ENCODE measurements at regions not wholly inside any gene's neighbourhood (a gene's known extent, or its start where the extent isn't known, plus 50 kb on each side); places are given as distances from the start of the nearest gene placed in this dataset.
"Not testable (repeated sequence)": the region's sequence is repeated elsewhere in the genome, so short reads cannot be mapped to it uniquely, and the experiment has no call there.

DNA sequence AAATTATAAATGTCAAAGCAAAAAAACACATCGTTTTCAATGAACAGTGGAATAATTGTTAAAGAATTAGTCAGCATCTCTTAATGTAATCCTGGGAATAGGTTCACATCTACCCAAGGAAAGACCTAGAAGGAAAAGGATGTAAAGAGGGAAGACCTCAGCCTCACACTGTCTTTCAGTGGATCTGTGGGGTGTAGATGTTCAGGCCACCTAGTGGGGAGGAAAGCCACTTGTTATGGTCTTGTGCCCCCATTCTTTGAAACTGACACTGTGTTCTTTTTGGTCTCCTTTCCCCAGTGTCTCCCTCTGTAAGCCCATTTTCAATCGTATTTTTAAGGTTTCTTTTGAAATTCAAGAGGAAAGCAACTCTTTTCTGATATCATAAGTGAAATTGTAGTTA is 68.1 kb upstream of the ARL17B start:
- TF ChIP-seq, protein P1, sequence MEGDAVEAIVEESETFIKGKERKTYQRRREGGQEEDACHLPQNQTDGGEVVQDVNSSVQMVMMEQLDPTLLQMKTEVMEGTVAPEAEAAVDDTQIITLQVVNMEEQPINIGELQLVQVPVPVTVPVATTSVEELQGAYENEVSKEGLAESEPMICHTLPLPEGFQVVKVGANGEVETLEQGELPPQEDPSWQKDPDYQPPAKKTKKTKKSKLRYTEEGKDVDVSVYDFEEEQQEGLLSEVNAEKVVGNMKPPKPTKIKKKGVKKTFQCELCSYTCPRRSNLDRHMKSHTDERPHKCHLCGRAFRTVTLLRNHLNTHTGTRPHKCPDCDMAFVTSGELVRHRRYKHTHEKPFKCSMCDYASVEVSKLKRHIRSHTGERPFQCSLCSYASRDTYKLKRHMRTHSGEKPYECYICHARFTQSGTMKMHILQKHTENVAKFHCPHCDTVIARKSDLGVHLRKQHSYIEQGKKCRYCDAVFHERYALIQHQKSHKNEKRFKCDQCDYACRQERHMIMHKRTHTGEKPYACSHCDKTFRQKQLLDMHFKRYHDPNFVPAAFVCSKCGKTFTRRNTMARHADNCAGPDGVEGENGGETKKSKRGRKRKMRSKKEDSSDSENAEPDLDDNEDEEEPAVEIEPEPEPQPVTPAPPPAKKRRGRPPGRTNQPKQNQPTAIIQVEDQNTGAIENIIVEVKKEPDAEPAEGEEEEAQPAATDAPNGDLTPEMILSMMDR (IDR thresholded peaks at IDR 0.05): not testable (repeated sequence)
- TF ChIP-seq POLR2A (IDR thresholded peaks at IDR 0.05): not testable (repeated sequence)
